Endothelial cell of umbilical vein (primary cell): ENCODE measurements at regions not wholly inside any gene's neighbourhood (a gene's known extent, or its start where the extent isn't known, plus 50 kb on each side); places are given as distances from the start of the nearest gene placed in this dataset.

Experiments used
- BruUV-seq: library from RNA; stranded (reverse); fragments of 400-500 nt; replicated peaks from 2 replicates; lab custom pipeline; 2021; lab: Mats Ljungman, UMichigan
- CTCF ChIA-PET: fragments of 300-600, 350-600 bp; sonication (Branson Sonifier 250); formaldehyde crosslinking; loops from one replicate; lab custom pipeline; 2021; ENCODE audit warnings: antibody characterized with exemption, inconsistent platforms; lab: Charles Lee
- POLR2A ChIA-PET: fragments of 300-600, 350-600 bp; sonication (Branson Sonifier 250); formaldehyde crosslinking; loops from one replicate; lab custom pipeline; 2021; ENCODE audit warnings: antibody characterized with exemption, inconsistent platforms; lab: Charles Lee
- DNase-seq: peaks from one replicate; pipeline ENCODE4 v3.0.0-alpha.2; 2011; ENCODE audit warnings: low read depth, low spot score
- FAIRE-seq: peaks from 2 replicates; lab custom pipeline; 2011; peaks lifted over from hg19 to GRCh38; lab: Jason Lieb, UNC
- H2AFZ ChIP-seq: 2 replicates; pipeline ENCODE4 v1.6.0; 2012; ENCODE audit warnings: low read depth, low read length, control low read depth, inconsistent platforms
- H3K27ac ChIP-seq: 2 replicates; pipeline ENCODE4 v1.5.1; 2011; ENCODE audit warnings: low read depth, mild to moderate bottlenecking, control low read depth, low read length, moderate library complexity; ENCODE audit not compliant: insufficient read depth
- H3K27me3 ChIP-seq, 2 experiments: 2 replicates each; pipeline versions ENCODE4 v1.6.0 to v1.6.1; 2011; ENCODE audit warnings: low read length in 2 of 2, mixed read lengths in 1 of 2; ENCODE audit not compliant: control insufficient read depth in 2 of 2, insufficient read depth in 2 of 2
- H3K36me3 ChIP-seq, 2 experiments: 2 replicates in 1 of 2; 3 replicates in 1 of 2; pipeline ENCODE4 v1.5.1; 2011; ENCODE audit warnings: low read length in 2 of 2, mild to moderate bottlenecking in 1 of 2, moderate library complexity in 1 of 2; ENCODE audit not compliant: control insufficient read depth in 2 of 2, insufficient read depth in 2 of 2; ENCODE audit errors: extremely low read depth in 1 of 2
- H3K4me1 ChIP-seq: 3 replicates; pipeline ENCODE4 v1.5.1; 2011; ENCODE audit warnings: mild to moderate bottlenecking, low read length; ENCODE audit not compliant: control insufficient read depth, insufficient read depth; ENCODE audit errors: extremely low read depth
- H3K4me2 ChIP-seq: 2 replicates; pipeline ENCODE4 v1.6.1; 2011; ENCODE audit warnings: low read length, control low read depth, mixed read lengths; ENCODE audit not compliant: insufficient read depth
- H3K4me3 ChIP-seq, 3 experiments: fragments of 200-600 bp in 1 of 3; sonication (generic), shearing (Covaris generic) in 1 of 3; replicated peaks in 1 of 3; 2 replicates each; pipeline ENCODE4 v1.5.1; 2011 to 2016; ENCODE audit warnings: control low read depth in 3 of 3, low read length in 3 of 3, mild to moderate bottlenecking in 2 of 3, inconsistent platforms in 1 of 3, low read depth in 1 of 3, moderate library complexity in 1 of 3; ENCODE audit not compliant: insufficient read depth in 1 of 3
- H3K79me2 ChIP-seq: 2 replicates; pipeline ENCODE4 v1.6.0; 2012; ENCODE audit warnings: low read length, inconsistent platforms; ENCODE audit not compliant: control insufficient read depth, insufficient read depth
- H3K9ac ChIP-seq: replicated peaks from 2 replicates; pipeline ENCODE3; 2011; ENCODE audit warnings: low read length, control low read depth; ENCODE audit not compliant: insufficient read depth; ENCODE audit errors: extremely low read depth
- H3K9me1 ChIP-seq: replicated peaks from 3 replicates; pipeline ENCODE4 v1.6.0; 2011; ENCODE audit warnings: mild to moderate bottlenecking, low read length; ENCODE audit not compliant: control insufficient read depth, insufficient read depth; ENCODE audit errors: extremely low read depth
- H3K9me3 ChIP-seq: replicated peaks from 2 replicates; pipeline ENCODE4 v1.5.1; 2012; ENCODE audit warnings: low read length, inconsistent platforms; ENCODE audit not compliant: control insufficient read depth, insufficient read depth
- H4K20me1 ChIP-seq: replicated peaks from 2 replicates; pipeline ENCODE3; 2011; ENCODE audit warnings: mild to moderate bottlenecking, low read length; ENCODE audit not compliant: control insufficient read depth, insufficient read depth; ENCODE audit errors: extremely low read depth
- CTCF ChIP-seq, 2 donors: IDR thresholded peaks; 1 replicate in 1 of 2; 2 replicates in 1 of 2; pipeline ENCODE4 v1.5.1; 2011; ENCODE audit warnings: low read length in 2 of 2, mild to moderate bottlenecking in 2 of 2, moderate library complexity in 2 of 2, control low read depth in 1 of 2, inconsistent platforms in 1 of 2, low read depth in 1 of 2; ENCODE audit not compliant: insufficient read depth in 1 of 2; ENCODE audit errors: extremely low read depth in 1 of 2
- FOS ChIP-seq: IDR thresholded peaks from 2 replicates; pipeline ENCODE4 v1.6.1; 2011; ENCODE audit warnings: mild to moderate bottlenecking, low read length, moderate library complexity, borderline replicate concordance; ENCODE audit not compliant: insufficient read depth
- GATA2 ChIP-seq: IDR thresholded peaks from 2 replicates; pipeline ENCODE4 v1.7.0; 2011; ENCODE audit warnings: low read depth, mild to moderate bottlenecking, moderate library complexity, mixed read lengths, low read length; ENCODE audit not compliant: insufficient read length, insufficient read depth
- MAX ChIP-seq: IDR thresholded peaks from 2 replicates; pipeline ENCODE4 v1.6.1; 2011; ENCODE audit not compliant: insufficient read depth, insufficient read length
- MYC ChIP-seq: IDR thresholded peaks from one replicate; pipeline ENCODE4 v1.6.1; 2011; ENCODE audit warnings: mild to moderate bottlenecking, low read depth, low read length
- POLR2A ChIP-seq: IDR thresholded peaks from 2 replicates; pipeline ENCODE4 v1.6.1; 2012; ENCODE audit warnings: low read depth, mild to moderate bottlenecking, control low read depth, low read length
- dilution Hi-C: fragments of 300-500 bp; cut with MboI; formaldehyde crosslinking; loops from one replicate; pipeline ENCODE4 v1.15.0; 2019; ENCODE audit warnings: low sequenced_read_pairs; ENCODE audit not compliant: extremely low pct_ligation_motif_present
- intact Hi-C: fragments of 100-400 bp; cut with micrococcal nuclease; formaldehyde crosslinking; loops from one replicate; pipeline ENCODE4 v1.10.0; 2022

- POLR2A ChIA-PET = no interaction called here
- no peak overlapping the region for H3K4me2 ChIP-seq
Observed at GRCh38 chr6:120108061-120108795, 758.7 kb upstream of the MAN1A1 start.

More at GRCh38 chr6:120108061-120108795, 758.7 kb upstream of the MAN1A1 start:
- Histone ChIP-seq H3K9me1 (no peaks in the 10 kb centered on the region), H2AFZ (no peak overlapping the region), H3K4me3 (no peak overlapping the region), H3K4me1 (no peaks in the 10 kb centered on the region), H3K27me3 (no peaks in the 10 kb centered on the region), H4K20me1 (no peaks in the 10 kb centered on the region), H3K9me3 (no peaks in the 10 kb centered on the region), H3K27ac (no peak overlapping the region), H3K9ac (no peak overlapping the region), H3K36me3 (no peaks in the 10 kb centered on the region), H3K79me2 (no peaks in the 10 kb centered on the region)
- CTCF ChIA-PET = no interaction called here
- intact Hi-C loops (no loop called here), dilution Hi-C loops (no loop called here)
- TF ChIP-seq FOS (no peak), CTCF (IDR thresholded peaks at IDR 0.05; ENCODE audit: extremely low read depth in 1 of 2, insufficient read depth in 1 of 2, low read depth in 1 of 2, low read length in 2 of 2) (no peak), MAX (no peak), GATA2 (no peak), POLR2A (no peak), MYC (no peak)
- BruUV-seq = no TSS peak
- FAIRE-seq (no peak), DNase-seq (no peak)
